GM18511 (cell line): ENCODE measurements at regions not wholly inside any gene's neighbourhood (a gene's known extent, or its start where the extent isn't known, plus 50 kb on each side); places are given as distances from the start of the nearest gene placed in this dataset.
"Not testable (repeated sequence)": the region's sequence is repeated elsewhere in the genome, so short reads cannot be mapped to it uniquely, and the experiment has no call there.

Source experiments
- ATAC-seq: cut with Tn5 transposase; IDR thresholded peaks from one replicate; pipeline ENCODE4 v1.9.1; 2021; ENCODE audit warnings: mild to moderate bottlenecking, moderate library complexity; ENCODE audit not compliant: unreplicated experiment

DNA sequence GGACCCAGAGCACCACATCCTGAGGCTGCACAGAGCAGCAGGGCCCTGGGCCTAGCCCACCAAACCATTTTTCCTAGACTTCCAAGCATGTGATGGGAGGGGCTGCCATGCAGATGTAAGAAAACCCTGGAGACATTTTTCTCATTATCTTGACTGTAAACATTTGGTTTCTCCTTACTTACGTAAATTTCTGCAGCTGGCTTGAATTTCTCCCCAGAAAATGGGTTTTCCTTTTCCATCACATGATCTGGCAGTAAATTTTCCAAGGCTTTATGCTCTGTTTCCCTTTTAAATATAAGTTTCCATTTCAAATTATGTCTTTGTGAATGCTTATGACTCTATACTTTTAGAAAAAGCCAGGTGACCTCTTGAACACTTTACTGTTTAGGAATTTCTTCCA lies 945.9 kb upstream of the NDST4 start:
- ATAC-seq = no peak

DNA sequence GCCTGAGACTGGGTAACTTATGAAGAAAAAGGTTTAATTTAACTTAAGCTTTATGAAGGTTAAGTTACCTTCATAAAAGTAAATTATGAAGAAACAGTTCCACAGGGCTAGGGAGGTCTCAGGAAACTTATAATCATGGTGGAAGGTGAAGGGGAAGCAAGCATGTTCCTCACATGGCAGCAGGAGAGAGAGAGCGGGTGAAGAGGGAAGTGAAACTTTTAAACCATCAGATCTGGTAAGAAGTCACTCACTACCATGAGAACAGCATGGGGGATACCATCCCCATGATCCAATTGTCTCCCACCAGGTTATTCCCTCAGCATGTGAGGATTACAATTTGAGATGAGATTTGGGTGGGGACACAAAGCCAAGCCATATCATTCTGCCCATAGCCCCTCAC lies 944.7 kb upstream of the NDST4 start:
- no peak for ATAC-seq

GRCh38 chr4:116055857-116056827 lies 942.7 kb upstream of the NDST4 start:
- no peak for ATAC-seq

GRCh38 chr4:116027311-116027710 lies 913.9 kb upstream of the NDST4 start:
- ATAC-seq = no peak

- no peak for ATAC-seq
These were observed 911.7 kb upstream of the NDST4 start for GRCh38 chr4:116024954-116025708.

DNA sequence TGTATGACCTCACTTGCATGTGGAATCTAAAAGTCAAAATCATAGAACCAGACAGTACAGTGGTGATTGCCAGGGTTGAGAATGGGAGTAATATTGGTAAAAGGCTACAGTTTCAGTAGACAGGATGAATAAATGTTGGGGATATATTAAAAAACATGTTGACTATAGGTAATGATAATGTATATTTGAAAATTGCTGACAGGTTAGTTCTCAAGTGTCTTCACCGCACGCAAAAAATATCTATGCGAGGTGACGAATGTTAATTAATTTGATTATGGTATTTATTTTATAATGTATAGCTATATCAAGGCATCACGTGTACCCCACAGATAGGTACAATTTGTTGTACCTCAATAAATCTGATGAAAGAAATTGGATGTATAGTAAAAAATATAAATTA lies 909.6 kb upstream of the NDST4 start:
- no peak for ATAC-seq

DNA sequence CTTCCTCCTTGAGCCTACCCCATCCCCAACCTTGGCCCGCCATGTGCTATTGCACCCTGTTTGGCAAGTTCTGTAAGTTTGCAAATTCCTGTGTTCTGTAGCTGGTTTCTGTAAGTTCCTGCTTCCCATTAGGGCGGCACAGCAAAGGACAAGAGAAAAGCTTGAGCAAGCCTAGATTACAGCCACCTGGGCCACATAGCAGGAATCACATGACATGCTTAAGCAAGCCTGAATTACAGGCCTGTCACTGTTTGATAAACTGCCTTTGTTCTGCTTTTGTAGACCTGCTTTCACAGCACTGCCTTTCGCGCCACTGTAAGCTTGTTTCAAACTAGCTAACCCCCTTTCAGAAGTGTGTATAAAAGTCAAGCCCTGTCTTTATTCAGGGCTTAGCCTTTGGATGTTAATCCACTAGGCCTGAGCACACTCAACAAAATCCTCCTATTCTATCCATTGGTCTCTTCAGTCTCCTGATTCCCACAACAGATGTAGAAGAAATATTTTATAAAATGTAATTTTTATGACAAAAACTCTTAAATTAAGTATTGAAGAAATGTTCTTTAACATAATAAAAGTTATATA lies 906.8 kb upstream of the NDST4 start:
- ATAC-seq = no peak

- no peak for ATAC-seq
These were observed 905.4 kb upstream of the NDST4 start for GRCh38 chr4:116018831-116019230.

GRCh38 chr4:116016201-116016600 lies 902.8 kb upstream of the NDST4 start:
- ATAC-seq = no peak

- no peak for ATAC-seq
These were observed 902.1 kb upstream of the NDST4 start for GRCh38 chr4:116015549-116015948.

GRCh38 chr4:116015062-116015461 lies 901.6 kb upstream of the NDST4 start:
- no peak for ATAC-seq

DNA sequence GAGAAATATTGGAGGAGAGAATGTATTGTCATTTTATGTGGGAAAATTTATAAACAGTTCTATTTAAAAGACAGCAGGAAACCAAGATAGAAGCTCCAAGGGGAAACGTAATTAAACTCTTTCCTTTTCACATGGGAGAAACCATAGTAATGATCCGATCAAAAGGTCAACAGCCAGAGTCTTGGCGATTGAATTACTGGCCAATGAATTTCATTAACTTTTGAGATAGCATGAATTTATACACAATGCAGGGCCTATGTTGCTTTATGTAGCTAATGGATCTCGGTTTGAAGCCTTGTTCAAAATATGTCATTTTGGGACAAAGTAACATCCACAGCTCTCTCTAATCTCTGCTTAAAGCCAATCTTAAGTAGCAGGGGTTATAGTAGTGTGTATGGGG lies 897.5 kb upstream of the NDST4 start:
- no peak for ATAC-seq

- ATAC-seq = no peak
These were observed 892.3 kb upstream of the NDST4 start for GRCh38 chr4:116005806-116006088.

GRCh38 chr4:116005037-116005805 lies 891.8 kb upstream of the NDST4 start:
- ATAC-seq = peak; percentile 48

GRCh38 chr4:116001291-116001690 lies 887.9 kb upstream of the NDST4 start:
- no peak for ATAC-seq

- ATAC-seq = no peak
These were observed 873.2 kb upstream of the NDST4 start for GRCh38 chr4:115986573-115986972.

- ATAC-seq = not testable (repeated sequence)
These were observed 862.1 kb upstream of the NDST4 start for GRCh38 chr4:115975421-115976001.

DNA sequence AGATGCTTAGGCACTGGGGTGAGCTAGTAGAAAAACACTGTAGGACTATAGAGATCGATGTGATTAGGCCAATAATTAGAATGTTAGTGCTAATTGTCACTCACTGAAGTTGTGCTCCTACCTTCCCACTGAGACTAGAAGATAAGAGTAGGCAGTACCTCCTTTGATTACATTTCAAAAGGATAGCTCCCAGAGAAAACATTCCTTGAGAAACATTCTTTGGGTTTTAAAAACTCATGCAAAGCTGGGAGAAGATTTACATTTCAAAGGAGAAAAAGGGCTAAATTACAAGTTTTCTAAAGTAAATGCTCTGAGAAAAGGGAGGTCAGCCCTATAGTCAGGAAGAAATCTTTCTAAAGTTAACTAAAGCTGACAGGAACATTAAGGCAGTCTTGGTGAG lies 860.3 kb upstream of the NDST4 start:
- no peak for ATAC-seq

DNA sequence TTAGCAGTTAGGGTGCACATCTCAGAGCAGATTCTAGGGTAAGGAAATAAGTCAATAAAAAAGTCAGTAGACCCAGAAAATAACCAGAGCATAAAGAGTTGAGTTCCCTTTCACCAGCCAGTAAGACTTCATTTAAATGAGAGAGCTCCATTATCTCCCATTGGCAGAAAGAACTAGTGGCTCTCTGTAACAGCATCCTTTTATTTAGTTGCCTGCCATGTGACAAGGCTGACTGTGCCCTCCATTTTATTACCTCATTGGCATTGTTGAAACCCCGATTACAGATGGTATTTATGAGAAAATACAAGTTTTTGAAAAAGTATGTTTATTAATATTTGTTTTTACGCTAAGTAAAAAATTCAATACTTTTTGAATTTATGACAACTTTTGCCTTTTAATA lies 859.5 kb upstream of the NDST4 start:
- no peak for ATAC-seq

DNA sequence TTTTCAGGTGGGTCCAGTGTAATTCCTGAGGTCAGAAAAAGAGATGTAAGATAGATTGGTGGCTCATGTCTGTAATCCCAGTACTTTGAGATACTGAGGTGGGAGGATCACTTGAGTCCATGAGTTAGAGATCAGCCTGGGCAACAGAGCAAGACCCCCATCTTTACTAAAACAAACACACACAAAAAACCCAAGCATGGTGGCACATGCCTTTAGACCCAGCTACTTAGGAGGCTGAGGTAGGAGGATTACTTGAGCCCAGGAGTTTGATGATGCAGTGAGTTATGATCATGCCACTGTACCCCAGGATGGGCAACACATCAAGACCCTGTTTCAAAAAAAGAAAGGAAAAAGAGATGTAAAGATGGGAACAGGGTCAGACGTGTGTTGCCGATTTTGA lies 857.4 kb upstream of the NDST4 start:
- ATAC-seq = no peak

DNA sequence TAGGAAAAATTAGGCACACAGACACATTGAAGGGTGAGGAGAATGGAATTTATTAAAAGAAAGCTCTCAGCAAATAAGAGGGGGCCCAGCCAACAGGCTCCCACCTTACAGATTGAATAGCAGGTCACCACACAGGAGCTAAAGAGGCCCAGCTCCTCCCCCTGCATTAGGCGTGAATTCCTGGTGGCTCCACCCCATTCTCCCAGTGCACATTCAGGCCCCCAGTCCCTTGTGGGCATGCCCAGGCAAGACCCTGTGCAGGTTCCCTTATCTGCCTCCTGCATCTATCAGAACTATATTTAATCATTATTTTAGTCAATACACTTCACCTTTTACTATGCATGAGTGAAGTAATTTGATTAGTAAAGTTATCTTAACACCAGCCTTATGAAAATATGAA lies 856.3 kb upstream of the NDST4 start:
- ATAC-seq = no peak
